GM23248 (cell line): ENCODE measurements at regions not wholly inside any gene's neighbourhood (a gene's known extent, or its start where the extent isn't known, plus 50 kb on each side); places are given as distances from the start of the nearest gene placed in this dataset.

ENCODE experiments used
- EZH2 ChIP-seq: fragments of 200-600 bp; sonication (generic); IDR thresholded peaks from 2 replicates; pipeline ENCODE4 v1.6.1; 2018; ENCODE audit warnings: antibody characterized with exemption, mild to moderate bottlenecking; ENCODE audit not compliant: insufficient read depth, poor library complexity, severe bottlenecking
- EZH2phosphoT487 ChIP-seq: fragments of 200-600 bp; sonication (generic); IDR thresholded peaks from 2 replicates; pipeline ENCODE4 v1.6.1; 2018; ENCODE audit warnings: antibody characterized with exemption, moderate library complexity, mild to moderate bottlenecking, low read depth; ENCODE audit not compliant: insufficient read depth

GRCh38 chr10:105540381-105540780, 899.3 kb downstream of the SORCS3 start:
- TF ChIP-seq EZH2phosphoT487 (no peak), EZH2 (no peak)
